ENCODE measurements at regions not wholly inside any gene's neighbourhood (a gene's known extent, or its start where the extent isn't known, plus 50 kb on each side); places are given as distances from the start of the nearest gene placed in this dataset.

- TF ChIP-seq ESRRA (IDR thresholded peaks at IDR 0.05; ENCODE audit: low read length) (no peak), RCOR1 (conservative IDR thresholded peaks at IDR 0.05; ENCODE audit: low read depth, low read length) (0 out of 2 replicates have a peak, but pooled peaks have one; percentile 46), POLR2AphosphoS2 (IDR thresholded peaks at IDR 0.05; ENCODE audit: low read depth, low read length) (no peak), POLR2AphosphoS5 (IDR thresholded peaks at IDR 0.05; ENCODE audit: low read length) (peak; percentile 64; the same call in 1 of the 2 replicates), USF1 (IDR thresholded peaks at IDR 0.05; ENCODE audit: borderline replicate concordance, extremely low read length, insufficient read depth, low read depth, low read length) (no peak), EZH2 (IDR thresholded peaks at IDR 0.05; ENCODE audit: borderline replicate concordance, control insufficient read depth, low read depth, low read length) (no peak), BHLHE40 (IDR thresholded peaks at IDR 0.05; ENCODE audit: borderline replicate concordance in 1 of 2, low read depth in 2 of 2, low read length in 1 of 2) (peak; percentile 58 to 74), SUPT20H (IDR thresholded peaks at IDR 0.05; ENCODE audit: borderline replicate concordance, control insufficient read depth, low read depth, low read length) (no peak), SIN3A (IDR thresholded peaks at IDR 0.05; ENCODE audit: low read depth, low read length) (0 out of 2 replicates have a peak, but pooled peaks have one; percentile 50), SMAD5 (IDR thresholded peaks at IDR 0.05; ENCODE audit: low read depth) (0 out of 2 replicates have a peak, but pooled peaks have one; percentile 44), NFYB (IDR thresholded peaks at IDR 0.05; ENCODE audit: insufficient read depth, low read depth, low read length) (peak; percentile 80), HDGF (IDR thresholded peaks at IDR 0.05) (no peak), FOXM1 (IDR thresholded peaks at IDR 0.05; ENCODE audit: low read depth, low read length) (peak; percentile 57; the same call in 1 of the 2 replicates), RELB (IDR thresholded peaks at IDR 0.05; ENCODE audit: low read depth) (peak; percentile 62), MTA2 (IDR thresholded peaks at IDR 0.05; ENCODE audit: low read depth) (no peak), TARDBP (IDR thresholded peaks at IDR 0.05; ENCODE audit: borderline replicate concordance) (peak; percentile 62; the same call in 1 of the 2 replicates), CUX1 (IDR thresholded peaks at IDR 0.05; ENCODE audit: insufficient replicate concordance, low read depth, low read length) (peak; percentile 64), ZNF274 (IDR thresholded peaks at IDR 0.05; ENCODE audit: insufficient read depth, insufficient read length) (no peak)
Measured at GRCh38 chr6:188821-189655, 103.2 kb upstream of the DUSP22 start (continued).
